Breast epithelium (tissue), 3 donors: ENCODE measurements at regions not wholly inside any gene's neighbourhood (a gene's known extent, or its start where the extent isn't known, plus 50 kb on each side); places are given as distances from the start of the nearest gene placed in this dataset.
"Not testable (repeated sequence)": the region's sequence is repeated elsewhere in the genome, so short reads cannot be mapped to it uniquely, and the experiment has no call there.

Experiments used
- POLR2A ChIP-seq: fragments of 450-650 bp; IDR thresholded peaks from one replicate; pipeline ENCODE4 v1.6.1; 2016; ENCODE audit warnings: antibody characterized with exemption, mild to moderate bottlenecking, moderate library complexity
- POLR2AphosphoS5 ChIP-seq, 3 donors: sonication (generic); formaldehyde crosslinking; IDR thresholded peaks; one replicate each; pipeline ENCODE4 v1.6.1; 2017; ENCODE audit warnings: antibody characterized with exemption in 3 of 3
- TF ChIP-seq, protein P1 (sequence below), 3 donors: fragments of 450-650 bp; IDR thresholded peaks; one replicate each; pipeline ENCODE4 v1.5.1; 2016 to 2017; ENCODE audit warnings: antibody characterized with exemption in 3 of 3, mild to moderate bottlenecking in 3 of 3, moderate library complexity in 3 of 3

DNA sequence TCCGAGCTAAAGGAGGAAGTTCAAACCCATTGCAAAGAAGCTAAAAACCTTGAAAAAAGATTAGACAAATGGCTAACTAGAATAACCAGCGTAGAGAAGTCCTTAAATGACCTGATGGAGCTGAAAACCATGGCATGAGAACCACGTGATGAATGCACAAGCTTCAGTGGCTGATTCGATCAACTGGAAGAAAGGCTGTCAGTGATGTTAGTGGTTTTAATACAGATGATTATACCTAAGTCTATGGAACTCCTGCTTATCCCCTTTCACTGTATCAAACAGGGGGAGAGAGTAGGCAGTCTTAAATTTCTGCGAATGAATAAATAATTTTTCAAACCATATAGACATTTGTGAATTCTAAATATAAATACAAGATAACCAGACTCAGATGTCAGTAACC lies 512.7 kb downstream of the PRKD1 start:
- not testable (repeated sequence) for TF ChIP-seq POLR2AphosphoS5 (IDR thresholded peaks at IDR 0.05); POLR2A
- TF ChIP-seq, protein P1, sequence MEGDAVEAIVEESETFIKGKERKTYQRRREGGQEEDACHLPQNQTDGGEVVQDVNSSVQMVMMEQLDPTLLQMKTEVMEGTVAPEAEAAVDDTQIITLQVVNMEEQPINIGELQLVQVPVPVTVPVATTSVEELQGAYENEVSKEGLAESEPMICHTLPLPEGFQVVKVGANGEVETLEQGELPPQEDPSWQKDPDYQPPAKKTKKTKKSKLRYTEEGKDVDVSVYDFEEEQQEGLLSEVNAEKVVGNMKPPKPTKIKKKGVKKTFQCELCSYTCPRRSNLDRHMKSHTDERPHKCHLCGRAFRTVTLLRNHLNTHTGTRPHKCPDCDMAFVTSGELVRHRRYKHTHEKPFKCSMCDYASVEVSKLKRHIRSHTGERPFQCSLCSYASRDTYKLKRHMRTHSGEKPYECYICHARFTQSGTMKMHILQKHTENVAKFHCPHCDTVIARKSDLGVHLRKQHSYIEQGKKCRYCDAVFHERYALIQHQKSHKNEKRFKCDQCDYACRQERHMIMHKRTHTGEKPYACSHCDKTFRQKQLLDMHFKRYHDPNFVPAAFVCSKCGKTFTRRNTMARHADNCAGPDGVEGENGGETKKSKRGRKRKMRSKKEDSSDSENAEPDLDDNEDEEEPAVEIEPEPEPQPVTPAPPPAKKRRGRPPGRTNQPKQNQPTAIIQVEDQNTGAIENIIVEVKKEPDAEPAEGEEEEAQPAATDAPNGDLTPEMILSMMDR (IDR thresholded peaks at IDR 0.05), result not testable (repeated sequence)
